Stimulated activated naive CD8-positive, alpha-beta T cell treated with anti-CD3 and anti-CD28 coated beads, Interleukin-15, Interleukin-2, amounts not matched to agents 100 ng/mL and 50 ng/mL, for 24 hours (primary cell): ENCODE measurements at regions not wholly inside any gene's neighbourhood (a gene's known extent, or its start where the extent isn't known, plus 50 kb on each side); places are given as distances from the start of the nearest gene placed in this dataset.

Source experiments
- H3K27ac Mint-ChIP-seq: one replicate; pipeline ENCODE4 v1.8.0; 2021; ENCODE audit warnings: mild to moderate bottlenecking, mixed read lengths
- H3K27me3 Mint-ChIP-seq: one replicate; pipeline ENCODE4 v1.8.0; 2021; ENCODE audit warnings: mixed read lengths
- H3K36me3 Mint-ChIP-seq: one replicate; pipeline ENCODE4 v1.8.0; 2021; ENCODE audit warnings: low read depth, mixed read lengths
- H3K4me1 Mint-ChIP-seq: one replicate; pipeline ENCODE4 v1.8.0; 2021; ENCODE audit warnings: low read depth, mixed read lengths
- H3K4me3 Mint-ChIP-seq: one replicate; pipeline ENCODE4 v1.8.0; 2021; ENCODE audit warnings: mild to moderate bottlenecking, mixed read lengths
- H3K9me3 Mint-ChIP-seq: one replicate; pipeline ENCODE4 v1.8.0; 2021; ENCODE audit warnings: mixed read lengths

DNA sequence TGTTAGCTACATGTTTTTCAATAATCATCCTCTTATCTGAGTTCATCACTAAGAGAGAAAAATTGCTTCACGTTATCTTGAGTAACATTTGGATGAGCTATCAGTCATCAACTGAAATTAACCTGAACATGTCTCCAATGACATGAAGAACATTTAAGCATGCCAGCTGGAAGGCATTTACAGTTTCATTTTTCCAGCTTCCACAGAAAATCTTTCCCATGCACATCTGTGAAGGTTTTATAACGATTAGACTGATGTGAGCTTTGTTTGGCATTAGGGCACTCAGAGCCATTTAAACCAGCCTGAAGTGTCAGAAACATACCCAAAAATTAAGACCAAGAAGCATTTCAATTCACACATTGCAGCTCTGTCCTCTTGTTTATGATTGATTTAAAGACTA lies 235.8 kb upstream of the ARHGEF26 start:
- H3K4me1 Mint-ChIP-seq, result no peaks in the 10 kb centered on the region
- H3K36me3 Mint-ChIP-seq, result no peaks in the 10 kb centered on the region
- H3K27ac Mint-ChIP-seq, result no peak overlapping the region
- peaks cover 4% of the 10 kb centered on the region for H3K27me3 Mint-ChIP-seq
- no peaks in the 10 kb centered on the region for H3K9me3 Mint-ChIP-seq
- no peak overlapping the region for H3K4me3 Mint-ChIP-seq

- Mint-ChIP-seq H3K9me3 (no peaks in the 10 kb centered on the region), H3K4me1 (no peaks in the 10 kb centered on the region), H3K27ac (no peak overlapping the region), H3K36me3 (no peaks in the 10 kb centered on the region), H3K27me3 (peaks cover 4% of the 10 kb centered on the region), H3K4me3 (no peak overlapping the region)
These were observed 231.3 kb upstream of the ARHGEF26 start for GRCh38 chr3:153889905-153890334.

DNA sequence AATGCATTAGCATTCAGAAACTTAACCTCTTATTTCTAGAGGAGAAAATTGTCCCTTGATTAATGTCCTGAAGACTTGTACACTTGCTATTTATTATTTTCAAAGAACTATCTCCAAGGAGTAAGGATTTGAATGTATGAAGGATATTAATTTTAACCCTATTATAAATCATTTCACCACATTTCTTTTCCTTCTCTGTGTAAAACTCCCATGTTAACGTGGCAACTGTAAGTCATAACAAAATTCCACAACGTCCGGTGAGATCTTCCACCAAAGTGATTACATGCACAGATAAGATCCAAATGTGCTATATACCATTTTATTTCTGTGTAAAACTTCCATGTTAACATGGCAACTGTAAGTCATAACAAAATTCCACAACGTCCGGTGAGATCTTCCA lies 229.1 kb upstream of the ARHGEF26 start:
- no peaks in the 10 kb centered on the region for H3K4me1 Mint-ChIP-seq
- no peaks in the 10 kb centered on the region for H3K36me3 Mint-ChIP-seq
- H3K4me3 Mint-ChIP-seq, result no peak overlapping the region
- H3K27ac Mint-ChIP-seq, result no peak overlapping the region
- no peaks in the 10 kb centered on the region for H3K9me3 Mint-ChIP-seq
- H3K27me3 Mint-ChIP-seq, result no peaks in the 10 kb centered on the region

GRCh38 chr3:153894857-153895256 lies 226.3 kb upstream of the ARHGEF26 start:
- Mint-ChIP-seq H3K4me1 (no peaks in the 10 kb centered on the region), H3K4me3 (no peak overlapping the region), H3K27me3 (no peaks in the 10 kb centered on the region), H3K9me3 (no peaks in the 10 kb centered on the region), H3K36me3 (no peaks in the 10 kb centered on the region), H3K27ac (no peak overlapping the region)

GRCh38 chr3:153896197-153896596 lies 225.0 kb upstream of the ARHGEF26 start:
- H3K9me3 Mint-ChIP-seq, result no peaks in the 10 kb centered on the region
- H3K27me3 Mint-ChIP-seq, result no peaks in the 10 kb centered on the region
- no peaks in the 10 kb centered on the region for H3K4me1 Mint-ChIP-seq
- H3K27ac Mint-ChIP-seq, result no peak overlapping the region
- H3K4me3 Mint-ChIP-seq, result no peak overlapping the region
- no peaks in the 10 kb centered on the region for H3K36me3 Mint-ChIP-seq

DNA sequence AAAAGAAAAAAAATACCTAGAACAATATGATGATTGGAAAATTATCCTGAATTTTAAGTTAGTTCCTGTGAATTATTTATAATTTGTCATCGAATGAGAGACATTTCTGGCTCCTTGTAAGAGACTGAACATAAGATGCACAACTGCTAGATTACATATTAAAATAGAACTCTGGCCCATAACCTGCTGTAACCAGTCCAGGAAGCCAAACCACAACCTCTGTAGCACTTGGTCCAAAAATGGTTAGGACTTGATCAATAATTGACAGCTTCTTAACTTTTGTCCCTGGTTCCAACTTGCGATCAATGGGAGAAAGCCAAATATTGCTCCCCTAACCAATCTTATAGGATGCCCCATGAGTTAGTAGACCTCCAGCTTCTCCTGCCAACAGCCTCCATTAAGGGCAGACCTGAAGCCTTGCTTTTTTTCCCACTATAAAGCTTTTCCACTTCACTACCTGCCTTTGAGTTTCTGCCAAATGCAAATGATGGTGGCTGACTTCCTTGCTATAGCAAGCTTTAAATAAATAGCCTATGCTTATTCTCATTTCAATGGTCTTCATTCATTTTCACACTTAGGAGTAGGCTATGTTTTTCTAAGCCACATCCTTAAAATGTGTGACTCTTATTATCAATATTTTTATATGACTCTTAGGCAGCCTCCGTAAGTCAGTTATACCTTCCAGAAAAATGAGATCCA lies 224.0 kb upstream of the ARHGEF26 start:
- no peak overlapping the region for H3K27ac Mint-ChIP-seq
- H3K27me3 Mint-ChIP-seq, result no peaks in the 10 kb centered on the region
- no peaks in the 10 kb centered on the region for H3K9me3 Mint-ChIP-seq
- no peaks in the 10 kb centered on the region for H3K36me3 Mint-ChIP-seq
- H3K4me1 Mint-ChIP-seq, result no peaks in the 10 kb centered on the region
- no peak overlapping the region for H3K4me3 Mint-ChIP-seq

GRCh38 chr3:153897842-153898241 lies 223.3 kb upstream of the ARHGEF26 start:
- Mint-ChIP-seq H3K4me1 (no peaks in the 10 kb centered on the region), H3K9me3 (no peaks in the 10 kb centered on the region), H3K4me3 (no peak overlapping the region), H3K36me3 (no peaks in the 10 kb centered on the region), H3K27ac (no peak overlapping the region), H3K27me3 (no peaks in the 10 kb centered on the region)

DNA sequence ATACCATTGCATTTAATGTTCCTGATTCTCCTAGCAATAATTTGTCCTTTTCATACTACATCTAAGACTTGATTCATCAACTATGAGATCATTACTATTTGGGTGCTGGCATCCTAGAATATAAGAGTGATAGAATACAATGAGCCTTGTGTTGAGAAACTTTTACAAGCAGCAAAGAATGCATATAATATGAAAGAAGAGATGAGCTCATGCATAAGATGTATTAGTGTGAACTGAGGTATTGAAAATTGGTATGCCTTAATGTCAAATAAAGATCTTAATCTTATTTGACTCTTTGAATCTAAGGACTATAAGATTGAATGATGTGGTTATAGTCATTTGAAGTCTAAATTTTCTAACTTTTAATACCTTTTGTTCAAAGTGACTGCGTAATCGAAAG lies 220.0 kb upstream of the ARHGEF26 start:
- no peak overlapping the region for H3K4me3 Mint-ChIP-seq
- H3K4me1 Mint-ChIP-seq, result no peaks in the 10 kb centered on the region

DNA sequence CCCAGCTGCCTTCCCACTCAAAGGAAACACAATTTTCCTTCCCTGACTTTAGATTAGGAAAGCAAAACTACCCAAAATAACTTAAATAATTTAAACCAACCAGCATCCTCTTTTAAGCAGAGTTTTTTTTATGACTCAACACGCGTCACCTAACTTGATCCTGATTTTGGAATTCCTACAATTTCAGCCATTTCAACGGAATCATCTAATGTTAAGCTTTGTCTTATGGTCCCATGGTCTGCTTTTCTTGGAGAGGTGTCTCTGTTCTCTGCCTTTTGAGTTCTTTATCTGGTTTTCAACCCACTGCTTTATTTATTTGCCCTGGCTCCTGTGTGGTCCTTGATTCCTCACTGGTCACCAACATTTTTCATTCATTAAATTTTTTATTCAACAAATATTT lies 219.2 kb upstream of the ARHGEF26 start:
- H3K27ac Mint-ChIP-seq, result no peak overlapping the region
- no peaks in the 10 kb centered on the region for H3K36me3 Mint-ChIP-seq
- peaks cover 3% of the 10 kb centered on the region for H3K9me3 Mint-ChIP-seq
- no peaks in the 10 kb centered on the region for H3K4me1 Mint-ChIP-seq
- no peak overlapping the region for H3K4me3 Mint-ChIP-seq
- peaks cover 5% of the 10 kb centered on the region for H3K27me3 Mint-ChIP-seq

More for the DNA sequence above, 220.0 kb upstream of the ARHGEF26 start:
- Mint-ChIP-seq H3K9me3 (peaks cover 3% of the 10 kb centered on the region), H3K27me3 (peaks cover 5% of the 10 kb centered on the region), H3K36me3 (no peaks in the 10 kb centered on the region), H3K27ac (no peak overlapping the region)

DNA sequence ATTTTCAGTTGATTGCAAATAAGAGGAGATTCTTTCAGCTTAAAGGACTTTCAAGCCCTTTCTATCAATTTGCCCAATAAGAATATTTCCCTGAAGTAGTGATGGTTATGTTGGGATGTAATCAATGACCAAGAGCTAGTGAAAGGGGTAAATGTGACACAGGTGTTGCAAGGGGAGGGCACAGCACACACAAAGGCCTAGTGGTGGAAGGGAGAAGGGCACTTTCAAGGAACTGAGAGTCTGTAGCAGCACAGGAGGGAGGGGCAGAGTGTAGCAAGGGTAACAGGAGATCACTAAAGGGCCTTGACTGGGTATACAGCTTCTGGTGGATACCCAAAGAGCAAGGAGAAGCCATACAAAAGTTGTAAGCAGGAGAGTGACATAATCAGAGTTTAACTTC lies 217.8 kb upstream of the ARHGEF26 start:
- Mint-ChIP-seq H3K27me3 (peaks cover 5% of the 10 kb centered on the region), H3K36me3 (no peaks in the 10 kb centered on the region), H3K4me3 (no peak overlapping the region), H3K4me1 (no peaks in the 10 kb centered on the region), H3K27ac (no peak overlapping the region), H3K9me3 (peaks cover 3% of the 10 kb centered on the region)

- Mint-ChIP-seq H3K4me1 (no peaks in the 10 kb centered on the region), H3K36me3 (no peaks in the 10 kb centered on the region), H3K27me3 (peaks cover 5% of the 10 kb centered on the region), H3K27ac (no peak overlapping the region), H3K4me3 (no peak overlapping the region), H3K9me3 (peaks cover 3% of the 10 kb centered on the region)
These were observed 214.8 kb upstream of the ARHGEF26 start for GRCh38 chr3:153906366-153906765.

DNA sequence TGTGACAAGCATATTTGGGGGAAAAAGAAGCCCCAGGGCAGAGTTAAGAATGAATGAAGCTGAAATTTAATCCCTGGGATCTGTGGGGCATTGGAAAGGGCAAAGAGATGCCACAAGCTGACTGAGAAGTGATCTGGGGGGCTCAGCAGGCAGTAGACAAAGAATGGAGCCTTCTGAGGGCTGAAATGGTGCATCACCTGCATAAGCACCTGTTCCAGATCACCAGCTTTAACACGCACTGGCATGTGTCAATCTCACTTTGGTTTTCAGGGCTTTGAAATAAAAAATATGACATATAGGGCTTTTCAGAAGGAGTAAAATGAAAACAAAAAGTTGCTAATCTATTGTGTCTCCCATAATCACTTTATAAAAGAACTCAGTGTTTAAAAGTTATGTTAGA lies 210.8 kb upstream of the ARHGEF26 start:
- H3K27ac Mint-ChIP-seq, result no peak overlapping the region
- H3K4me3 Mint-ChIP-seq, result no peak overlapping the region
- no peaks in the 10 kb centered on the region for H3K36me3 Mint-ChIP-seq
- H3K9me3 Mint-ChIP-seq, result no peaks in the 10 kb centered on the region
- no peaks in the 10 kb centered on the region for H3K4me1 Mint-ChIP-seq
- no peaks in the 10 kb centered on the region for H3K27me3 Mint-ChIP-seq

GRCh38 chr3:153911116-153911515 lies 210.1 kb upstream of the ARHGEF26 start:
- Mint-ChIP-seq H3K36me3 (no peaks in the 10 kb centered on the region), H3K4me3 (no peak overlapping the region), H3K4me1 (no peaks in the 10 kb centered on the region), H3K27me3 (no peaks in the 10 kb centered on the region), H3K9me3 (no peaks in the 10 kb centered on the region), H3K27ac (no peak overlapping the region)

DNA sequence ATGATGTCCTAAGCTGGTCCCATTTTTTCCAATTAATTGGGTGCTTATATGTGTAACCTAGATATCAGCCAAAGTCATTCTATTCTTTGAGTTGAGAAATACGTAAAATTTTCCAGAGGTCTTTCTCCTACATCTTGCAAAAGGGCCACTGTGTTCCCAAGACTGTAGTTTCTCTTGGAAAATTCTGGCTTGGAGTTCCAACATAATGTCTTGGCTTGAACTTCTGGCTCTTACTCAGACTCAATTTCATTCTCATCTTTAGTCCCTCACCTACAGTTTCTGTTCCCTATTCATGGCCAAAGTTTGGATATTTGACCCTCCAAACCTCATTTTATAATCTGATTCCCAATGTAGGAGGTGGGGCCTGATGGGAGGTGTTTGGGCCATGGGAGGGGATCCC lies 201.4 kb upstream of the ARHGEF26 start:
- Mint-ChIP-seq H3K9me3 (no peaks in the 10 kb centered on the region), H3K36me3 (no peaks in the 10 kb centered on the region), H3K4me3 (no peak overlapping the region), H3K27ac (no peak overlapping the region), H3K4me1 (no peaks in the 10 kb centered on the region), H3K27me3 (peaks cover 8% of the 10 kb centered on the region)

GRCh38 chr3:153921826-153922225 lies 199.4 kb upstream of the ARHGEF26 start:
- Mint-ChIP-seq H3K36me3 (no peaks in the 10 kb centered on the region), H3K9me3 (no peaks in the 10 kb centered on the region), H3K27ac (no peak overlapping the region), H3K4me1 (no peaks in the 10 kb centered on the region), H3K4me3 (no peak overlapping the region), H3K27me3 (peaks cover 10% of the 10 kb centered on the region)

DNA sequence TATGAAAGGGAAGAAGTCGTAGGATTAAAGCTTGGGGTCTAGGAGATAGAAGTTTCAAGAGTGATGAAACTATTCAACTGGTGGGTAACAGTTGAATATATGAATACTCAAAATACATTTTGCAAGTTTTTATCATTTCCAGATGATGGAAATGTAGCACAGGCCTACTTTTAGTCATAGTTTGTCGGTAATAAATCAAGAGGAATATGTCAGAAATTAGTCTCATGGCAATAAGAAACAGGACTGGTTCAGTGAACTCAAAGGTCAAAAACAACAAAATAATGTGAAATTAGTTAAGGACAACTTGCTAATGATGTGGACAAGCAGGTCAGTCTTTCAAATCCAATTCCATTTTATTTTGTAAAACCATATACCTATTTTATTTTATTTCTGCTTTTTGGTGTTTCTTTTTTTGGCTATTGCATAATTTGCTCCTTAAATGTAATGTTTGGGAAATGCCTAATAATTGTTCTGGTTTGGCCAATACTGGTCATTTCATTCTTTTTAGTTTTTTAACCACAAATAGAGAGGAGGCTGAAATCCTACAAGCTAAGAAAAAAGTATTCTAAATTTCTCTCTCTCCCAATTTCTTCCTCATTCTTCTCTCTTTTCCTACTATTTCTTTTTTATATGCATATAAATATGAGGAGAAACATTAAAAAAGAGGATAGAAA lies 195.2 kb upstream of the ARHGEF26 start:
- H3K27me3 Mint-ChIP-seq, result peaks cover 7% of the 10 kb centered on the region
- no peaks in the 10 kb centered on the region for H3K9me3 Mint-ChIP-seq
- H3K36me3 Mint-ChIP-seq, result no peaks in the 10 kb centered on the region
- H3K27ac Mint-ChIP-seq, result no peak overlapping the region
- no peak overlapping the region for H3K4me3 Mint-ChIP-seq
- H3K4me1 Mint-ChIP-seq, result no peaks in the 10 kb centered on the region
